ENCODE measurements at regions not wholly inside any gene's neighbourhood (a gene's known extent, or its start where the extent isn't known, plus 50 kb on each side); places are given as distances from the start of the nearest gene placed in this dataset.
"Not testable (repeated sequence)": the region's sequence is repeated elsewhere in the genome, so short reads cannot be mapped to it uniquely, and the experiment has no call there.

DNA sequence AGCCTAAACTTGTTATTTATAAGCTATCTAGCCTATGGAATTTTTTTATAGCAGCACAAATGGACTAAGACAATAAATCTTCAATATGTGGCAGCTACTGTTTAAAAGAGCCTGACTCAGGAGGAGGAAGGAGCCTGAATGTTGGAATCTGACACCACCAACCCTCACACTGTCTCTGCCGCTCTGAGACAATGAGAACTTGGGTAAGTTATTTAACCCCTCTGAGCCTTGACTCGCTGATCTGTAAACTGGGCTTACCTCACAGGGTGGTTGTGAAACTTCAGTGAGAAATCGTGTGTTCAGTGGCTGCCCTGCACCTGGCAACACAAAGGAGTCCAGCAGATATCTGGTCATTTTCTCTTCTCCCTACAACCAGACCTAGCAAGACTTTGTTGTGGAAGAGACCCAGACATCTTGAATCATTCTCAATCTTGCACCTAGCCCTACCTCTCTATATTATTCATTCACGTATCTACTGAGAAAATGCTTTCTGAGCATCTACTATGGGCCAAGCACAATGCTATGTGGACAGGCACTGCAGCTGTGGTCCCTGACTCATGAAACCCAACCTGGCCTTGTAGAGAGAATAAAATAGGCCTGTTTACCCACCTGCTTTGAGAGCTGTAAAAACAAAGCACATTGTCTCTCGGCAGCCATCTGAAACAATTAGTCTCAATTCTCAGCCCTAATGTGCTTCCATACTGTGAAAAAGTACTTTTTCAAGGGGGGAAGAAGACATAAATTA is 81.9 kb upstream of the SLC25A36 start:
- no peak for DNase-seq (ENCODE audit: low read depth in 3 of 3, low spot score in 2 of 3)

GRCh38 chr3:140863580-140864009 is 78.0 kb upstream of the SLC25A36 start:
- peak; percentile 47 to 59 (median 56) for DNase-seq (ENCODE audit: low read depth in 3 of 3, low spot score in 2 of 3)

GRCh38 chr3:140870351-140870750 is 71.3 kb upstream of the SLC25A36 start:
- DNase-seq (ENCODE audit: low read depth in 3 of 3, low spot score in 2 of 3) = no peak

GRCh38 chr3:140871022-140871421 is 70.6 kb upstream of the SLC25A36 start:
- no peak for DNase-seq (ENCODE audit: low read depth in 3 of 3, low spot score in 2 of 3)

GRCh38 chr3:140872165-140872564 is 69.5 kb upstream of the SLC25A36 start:
- not testable (repeated sequence) for DNase-seq (ENCODE audit: low read depth in 3 of 3, low spot score in 2 of 3)

GRCh38 chr3:140883428-140884040 is 58.1 kb upstream of the SLC25A36 start:
- no peak for DNase-seq (ENCODE audit: low read depth in 3 of 3, low spot score in 2 of 3)

DNA sequence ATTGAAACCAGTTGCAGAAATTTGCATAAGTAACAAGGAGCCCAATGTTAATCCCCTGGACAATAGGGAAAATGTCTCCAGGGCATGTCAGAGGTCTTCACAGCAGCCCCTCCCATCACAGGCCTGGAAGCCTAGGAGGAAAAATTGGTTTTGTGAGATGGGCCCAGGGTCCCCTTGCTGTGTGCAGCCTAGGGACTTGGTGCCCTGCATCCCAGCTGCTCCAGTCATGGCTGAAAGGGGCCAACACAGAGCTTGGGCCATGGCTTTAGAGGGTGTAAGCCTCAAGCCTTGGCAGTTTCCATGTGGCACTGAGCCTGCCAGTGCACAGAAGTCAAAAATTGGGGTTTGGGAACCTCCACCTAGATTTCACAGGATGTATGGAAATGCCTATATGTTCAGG is 55.9 kb upstream of the SLC25A36 start:
- not testable (repeated sequence) for DNase-seq (ENCODE audit: low read depth in 3 of 3, low spot score in 2 of 3)
